CD4-positive, alpha-beta memory T cell (primary cell): ENCODE measurements at regions not wholly inside any gene's neighbourhood (a gene's known extent, or its start where the extent isn't known, plus 50 kb on each side); places are given as distances from the start of the nearest gene placed in this dataset.

Experiments used
- CTCF ChIA-PET: fragments of 350-600 bp; sonication (Branson Sonifier 250); formaldehyde crosslinking; loops from one replicate; lab custom pipeline; 2021; ENCODE audit warnings: inconsistent platforms; ENCODE audit not compliant: partially characterized antibody; lab: Charles Lee
- POLR2A ChIA-PET: fragments of 350-600 bp; sonication (Branson Sonifier 250); formaldehyde crosslinking; loops from one replicate; lab custom pipeline; 2021; ENCODE audit not compliant: partially characterized antibody; lab: Charles Lee
- DNase-seq, 5 donors: peaks; one replicate each; pipeline versions ENCODE4 v3.0.0 to v3.0.0-alpha.2; 2020 to 2022; ENCODE audit warnings: mixed read lengths in 1 of 5
- H3K27ac ChIP-seq: one replicate; pipeline ENCODE4 v1.7.0; 2013; ENCODE audit warnings: low read depth, low read length
- H3K27me3 ChIP-seq: 2 replicates; pipeline ENCODE4 v1.7.0; 2013; ENCODE audit warnings: mild to moderate bottlenecking, low read length, moderate library complexity; ENCODE audit not compliant: insufficient read depth
- H3K36me3 ChIP-seq: 2 replicates; pipeline ENCODE4 v1.7.0; 2013; ENCODE audit warnings: mild to moderate bottlenecking, low read length, moderate library complexity; ENCODE audit not compliant: insufficient read depth
- H3K4me1 ChIP-seq: 2 replicates; pipeline ENCODE4 v1.7.0; 2013; ENCODE audit warnings: mild to moderate bottlenecking, low read length, moderate library complexity; ENCODE audit not compliant: insufficient read depth
- H3K4me3 ChIP-seq, 2 donors: one replicate each; pipeline ENCODE4 v1.7.0; 2013; ENCODE audit warnings: low read length in 2 of 2, mild to moderate bottlenecking in 1 of 2
- H3K9me3 ChIP-seq, 2 donors: one replicate each; pipeline ENCODE4 v1.7.0; 2013; ENCODE audit warnings: low read length in 2 of 2, control low read depth in 1 of 2; ENCODE audit not compliant: control insufficient read depth in 1 of 2
- H3K27ac Mint-ChIP-seq, 7 donors: one replicate each; pipeline ENCODE4 v1.8.0; 2020 to 2021; ENCODE audit warnings: mixed read lengths in 7 of 7, mild to moderate bottlenecking in 6 of 7, inconsistent platforms in 3 of 7, moderate library complexity in 3 of 7
- H3K27me3 Mint-ChIP-seq, 2 donors: one replicate each; pipeline ENCODE4 v1.8.0; 2020 to 2021; ENCODE audit warnings: mixed read lengths in 2 of 2
- H3K36me3 Mint-ChIP-seq, 2 donors: one replicate each; pipeline ENCODE4 v1.8.0; 2020 to 2021; ENCODE audit warnings: mixed read lengths in 2 of 2, inconsistent platforms in 1 of 2, mild to moderate bottlenecking in 1 of 2
- H3K4me1 Mint-ChIP-seq, 4 donors: one replicate each; pipeline ENCODE4 v1.8.0; 2020 to 2021; ENCODE audit warnings: mixed read lengths in 4 of 4, mild to moderate bottlenecking in 1 of 4
- H3K4me3 Mint-ChIP-seq, 8 donors: one replicate each; pipeline ENCODE4 v1.8.0; 2020 to 2021; ENCODE audit warnings: mixed read lengths in 8 of 8, mild to moderate bottlenecking in 7 of 8, moderate library complexity in 6 of 8, inconsistent platforms in 3 of 8
- H3K9me3 Mint-ChIP-seq, 8 donors: one replicate each; pipeline ENCODE4 v1.8.0; 2020 to 2021; ENCODE audit warnings: mixed read lengths in 8 of 8, mild to moderate bottlenecking in 5 of 8, inconsistent platforms in 3 of 8, moderate library complexity in 1 of 8
- intact Hi-C: fragments of 100-400 bp; cut with micrococcal nuclease; formaldehyde crosslinking; loops from one replicate; pipeline ENCODE4 v1.15.1; 2023

GRCh38 chr11:15704064-15704463, 589.3 kb downstream of the INSC start:
- Histone ChIP-seq H3K4me3 (no peak overlapping the region), H3K36me3 (no peaks in the 10 kb centered on the region), H3K27ac (no peak overlapping the region), H3K4me1 (no peaks in the 10 kb centered on the region), H3K27me3 (no peaks in the 10 kb centered on the region), H3K9me3 (no peaks in the 10 kb centered on the region)
- ChIA-PET CTCF (no interaction called here), POLR2A (no interaction called here)
- intact Hi-C loops: no loop called here
- Mint-ChIP-seq H3K36me3 (no peaks in the 10 kb centered on the region), H3K27ac (no peak overlapping the region), H3K4me1 (no peaks in the 10 kb centered on the region), H3K4me3 (no peak overlapping the region), H3K27me3 (no peaks in the 10 kb centered on the region), H3K9me3 (peaks cover 0 to 6% (median 0%) of the 10 kb centered on the region in 8 donors)
- no peak for DNase-seq

DNA sequence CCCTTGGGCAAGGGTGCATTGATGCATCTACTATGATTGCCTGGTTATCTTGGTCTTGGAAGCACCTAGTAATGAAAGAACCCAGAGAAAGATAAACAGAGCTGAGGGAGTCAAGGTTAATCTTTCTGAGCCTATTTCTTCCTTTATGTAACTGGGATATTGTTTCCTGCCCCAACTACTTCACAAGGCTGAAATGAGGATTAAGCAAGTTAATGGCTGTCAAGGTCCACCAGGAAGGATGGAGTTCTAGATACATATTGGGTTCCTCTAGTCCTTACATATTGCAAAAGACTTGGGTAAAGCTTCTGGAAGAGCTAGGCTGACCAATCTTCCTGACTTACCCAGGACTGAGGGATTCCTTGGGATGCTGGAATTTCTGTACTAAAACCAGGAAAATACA, 589.8 kb downstream of the INSC start:
- Histone ChIP-seq H3K9me3 (no peaks in the 10 kb centered on the region), H3K27me3 (no peaks in the 10 kb centered on the region), H3K27ac (no peak overlapping the region), H3K36me3 (no peaks in the 10 kb centered on the region), H3K4me3 (no peak overlapping the region), H3K4me1 (no peaks in the 10 kb centered on the region)
- ChIA-PET POLR2A (no interaction called here), CTCF (no interaction called here)
- no peak overlapping the region for H3K4me3 Mint-ChIP-seq
- no peaks in the 10 kb centered on the region for H3K27me3 Mint-ChIP-seq
- DNase-seq: no peak
- no peak overlapping the region for H3K27ac Mint-ChIP-seq
- peaks cover 0 to 8% (median 0%) of the 10 kb centered on the region in 8 donors for H3K9me3 Mint-ChIP-seq
- intact Hi-C loops: no loop called here
- H3K4me1 Mint-ChIP-seq: no peaks in the 10 kb centered on the region
- no peaks in the 10 kb centered on the region for H3K36me3 Mint-ChIP-seq

DNA sequence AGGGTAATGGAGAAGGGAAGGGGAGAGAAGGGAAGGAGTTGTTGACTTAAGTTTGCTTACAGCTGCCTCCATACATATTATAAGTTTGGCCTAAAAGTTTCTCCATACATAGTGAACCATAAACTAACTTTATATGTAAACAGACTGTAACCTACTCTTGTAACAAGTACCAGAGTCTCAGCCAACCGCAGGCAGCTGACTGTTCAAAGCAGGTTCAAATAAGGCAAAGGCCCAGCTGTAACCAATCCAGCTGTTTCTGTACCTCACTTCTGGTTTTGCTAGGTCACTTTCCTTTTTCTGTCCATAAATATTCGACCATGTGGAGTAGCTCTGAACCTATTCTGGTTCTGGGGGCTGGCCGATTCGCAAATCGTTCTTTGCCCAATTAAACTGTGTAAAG, 591.2 kb downstream of the INSC start:
- Histone ChIP-seq H3K36me3 (no peaks in the 10 kb centered on the region), H3K27me3 (no peaks in the 10 kb centered on the region), H3K4me1 (no peaks in the 10 kb centered on the region), H3K27ac (no peak overlapping the region), H3K4me3 (no peak overlapping the region), H3K9me3 (no peaks in the 10 kb centered on the region)
- Mint-ChIP-seq H3K4me3 (no peak overlapping the region), H3K27ac (no peak overlapping the region), H3K4me1 (no peaks in the 10 kb centered on the region), H3K27me3 (no peaks in the 10 kb centered on the region), H3K36me3 (no peaks in the 10 kb centered on the region), H3K9me3 (peaks cover 0 to 8% (median 0%) of the 10 kb centered on the region in 8 donors)
- ChIA-PET CTCF (no interaction called here), POLR2A (no interaction called here)
- intact Hi-C loops: no loop called here
- no peak for DNase-seq

GRCh38 chr11:15707194-15707593, 592.5 kb downstream of the INSC start:
- Mint-ChIP-seq H3K4me1 (no peaks in the 10 kb centered on the region), H3K4me3 (no peak overlapping the region), H3K27me3 (no peaks in the 10 kb centered on the region), H3K36me3 (no peaks in the 10 kb centered on the region), H3K9me3 (peaks cover 0 to 8% (median 0%) of the 10 kb centered on the region in 8 donors), H3K27ac (no peak overlapping the region)
- H3K36me3 ChIP-seq: no peaks in the 10 kb centered on the region
- no peaks in the 10 kb centered on the region for H3K27me3 ChIP-seq
- ChIA-PET POLR2A (no interaction called here), CTCF (no interaction called here)
- intact Hi-C loops: no loop called here
- no peak overlapping the region for H3K27ac ChIP-seq
- DNase-seq: no peak
- H3K9me3 ChIP-seq: no peaks in the 10 kb centered on the region
- no peaks in the 10 kb centered on the region for H3K4me1 ChIP-seq
- H3K4me3 ChIP-seq: no peak overlapping the region

GRCh38 chr11:15707971-15708370, 593.2 kb downstream of the INSC start:
- CTCF ChIA-PET: no interaction called here
- DNase-seq: no peak
- Mint-ChIP-seq H3K4me1 (no peaks in the 10 kb centered on the region), H3K27me3 (no peaks in the 10 kb centered on the region), H3K36me3 (no peaks in the 10 kb centered on the region), H3K9me3 (peaks cover 0 to 8% (median 0%) of the 10 kb centered on the region in 8 donors), H3K4me3 (no peak overlapping the region), H3K27ac (no peak overlapping the region)
- Histone ChIP-seq H3K36me3 (no peaks in the 10 kb centered on the region), H3K27me3 (no peaks in the 10 kb centered on the region), H3K4me1 (no peaks in the 10 kb centered on the region), H3K4me3 (no peak overlapping the region), H3K9me3 (no peaks in the 10 kb centered on the region), H3K27ac (no peak overlapping the region)
- POLR2A ChIA-PET: no interaction called here
- intact Hi-C loops: no loop called here

- no peaks in the 10 kb centered on the region for H3K36me3 Mint-ChIP-seq
- no peak overlapping the region for H3K27ac ChIP-seq
- intact Hi-C loops: no loop called here
- ChIA-PET POLR2A (no interaction called here), CTCF (no interaction called here)
- H3K27me3 ChIP-seq: no peaks in the 10 kb centered on the region
- no peaks in the 10 kb centered on the region for H3K9me3 ChIP-seq
- H3K4me3 ChIP-seq: no peak overlapping the region
- DNase-seq: no peak
- no peak overlapping the region for H3K4me3 Mint-ChIP-seq
- H3K27ac Mint-ChIP-seq: no peak overlapping the region
- no peaks in the 10 kb centered on the region for H3K27me3 Mint-ChIP-seq
- peaks cover 0 to 8% (median 0%) of the 10 kb centered on the region in 8 donors for H3K9me3 Mint-ChIP-seq
- H3K36me3 ChIP-seq: no peaks in the 10 kb centered on the region
- H3K4me1 ChIP-seq: no peaks in the 10 kb centered on the region
- H3K4me1 Mint-ChIP-seq: no peaks in the 10 kb centered on the region
These were observed 596.0 kb downstream of the INSC start for GRCh38 chr11:15710580-15711275.

DNA sequence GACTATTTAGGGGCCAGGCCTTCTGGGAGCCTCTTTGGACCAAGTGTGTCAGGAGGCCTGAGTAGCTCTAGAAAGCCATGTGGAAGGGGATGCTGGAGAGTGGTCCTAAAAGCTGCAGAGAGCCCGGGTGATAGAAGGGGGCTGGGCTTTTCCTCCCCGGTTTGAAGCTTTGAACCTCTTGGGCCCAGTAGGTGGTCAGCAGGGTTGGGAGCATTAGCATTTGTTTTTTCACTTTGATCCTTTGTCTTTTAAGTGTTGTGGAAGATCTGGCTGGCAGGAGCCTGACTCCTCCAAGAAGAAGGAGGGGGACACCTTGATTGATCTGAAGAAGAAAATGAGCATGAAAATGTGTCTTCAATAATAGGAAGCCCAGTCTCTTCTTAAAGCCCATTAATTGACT, 596.6 kb downstream of the INSC start:
- ChIA-PET CTCF (no interaction called here), POLR2A (no interaction called here)
- Histone ChIP-seq H3K4me1 (no peaks in the 10 kb centered on the region), H3K27ac (no peak overlapping the region), H3K36me3 (no peaks in the 10 kb centered on the region), H3K4me3 (no peak overlapping the region), H3K27me3 (no peaks in the 10 kb centered on the region), H3K9me3 (no peaks in the 10 kb centered on the region)
- intact Hi-C loops: no loop called here
- no peaks in the 10 kb centered on the region for H3K36me3 Mint-ChIP-seq
- H3K27ac Mint-ChIP-seq: no peak overlapping the region
- H3K27me3 Mint-ChIP-seq: no peaks in the 10 kb centered on the region
- H3K4me3 Mint-ChIP-seq: no peak overlapping the region
- peaks cover 0 to 8% (median 0%) of the 10 kb centered on the region in 8 donors for H3K9me3 Mint-ChIP-seq
- H3K4me1 Mint-ChIP-seq: no peaks in the 10 kb centered on the region
- no peak for DNase-seq
